ENCODE measurements at regions not wholly inside any gene's neighbourhood (a gene's known extent, or its start where the extent isn't known, plus 50 kb on each side); places are given as distances from the start of the nearest gene placed in this dataset.

- TF ChIP-seq POLR2A (IDR thresholded peaks at IDR 0.05) (no peak), EP300 (IDR thresholded peaks at IDR 0.05) (no peak)
- TF ChIP-seq, protein P1, sequence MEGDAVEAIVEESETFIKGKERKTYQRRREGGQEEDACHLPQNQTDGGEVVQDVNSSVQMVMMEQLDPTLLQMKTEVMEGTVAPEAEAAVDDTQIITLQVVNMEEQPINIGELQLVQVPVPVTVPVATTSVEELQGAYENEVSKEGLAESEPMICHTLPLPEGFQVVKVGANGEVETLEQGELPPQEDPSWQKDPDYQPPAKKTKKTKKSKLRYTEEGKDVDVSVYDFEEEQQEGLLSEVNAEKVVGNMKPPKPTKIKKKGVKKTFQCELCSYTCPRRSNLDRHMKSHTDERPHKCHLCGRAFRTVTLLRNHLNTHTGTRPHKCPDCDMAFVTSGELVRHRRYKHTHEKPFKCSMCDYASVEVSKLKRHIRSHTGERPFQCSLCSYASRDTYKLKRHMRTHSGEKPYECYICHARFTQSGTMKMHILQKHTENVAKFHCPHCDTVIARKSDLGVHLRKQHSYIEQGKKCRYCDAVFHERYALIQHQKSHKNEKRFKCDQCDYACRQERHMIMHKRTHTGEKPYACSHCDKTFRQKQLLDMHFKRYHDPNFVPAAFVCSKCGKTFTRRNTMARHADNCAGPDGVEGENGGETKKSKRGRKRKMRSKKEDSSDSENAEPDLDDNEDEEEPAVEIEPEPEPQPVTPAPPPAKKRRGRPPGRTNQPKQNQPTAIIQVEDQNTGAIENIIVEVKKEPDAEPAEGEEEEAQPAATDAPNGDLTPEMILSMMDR (IDR thresholded peaks at IDR 0.05): no peak
These were observed 126.8 kb upstream of the CACNA1A start for GRCh38 chr19:13633109-13633508.
